H1 (cell line): ENCODE measurements at regions not wholly inside any gene's neighbourhood (a gene's known extent, or its start where the extent isn't known, plus 50 kb on each side); places are given as distances from the start of the nearest gene placed in this dataset.

ENCODE experiments used
- CTCF ChIA-PET: fragments of 300-600 bp; sonication (Branson Sonifier 250); formaldehyde crosslinking; loops from one replicate; lab custom pipeline; 2021; ENCODE audit not compliant: partially characterized antibody; lab: Charles Lee
- POLR2A ChIA-PET: fragments of 300-600 bp; sonication (Branson Sonifier 250); formaldehyde crosslinking; loops from one replicate; lab custom pipeline; 2021; ENCODE audit warnings: inconsistent platforms; ENCODE audit not compliant: partially characterized antibody; lab: Charles Lee
- DNase-seq, 2 experiments: peaks; one replicate each; pipeline versions ENCODE4 v3.0.0 to v3.0.0-alpha.2; 2010 to 2022; ENCODE audit warnings: low spot score in 2 of 2, low read depth in 1 of 2, mixed read lengths in 1 of 2
- FAIRE-seq: peaks from 2 replicates; lab custom pipeline; 2011; peaks lifted over from hg19 to GRCh38; lab: Jason Lieb, UNC
- H2AFZ ChIP-seq: 2 replicates; pipeline ENCODE4 v1.8.1; 2012; ENCODE audit warnings: low read length, inconsistent platforms
- H2AK5ac ChIP-seq: 2 replicates; pipeline ENCODE4 v1.6.1; 2013; ENCODE audit warnings: low read depth, low read length
- H2BK120ac ChIP-seq: replicated peaks from 2 replicates; pipeline ENCODE3; 2013; ENCODE audit warnings: low read depth, low read length, inconsistent platforms
- H2BK12ac ChIP-seq: 2 replicates; pipeline ENCODE4 v1.6.1; 2013; ENCODE audit warnings: low read depth, low read length
- H2BK15ac ChIP-seq: 2 replicates; pipeline ENCODE4 v1.6.1; 2013; ENCODE audit warnings: low read length
- H2BK20ac ChIP-seq: 2 replicates; pipeline ENCODE4 v1.6.1; 2013; ENCODE audit warnings: low read length
- H2BK5ac ChIP-seq: 2 replicates; pipeline ENCODE4 v1.6.1; 2013; ENCODE audit warnings: low read depth, low read length
- H3K14ac ChIP-seq: 2 replicates; pipeline ENCODE4 v1.6.1; 2013; ENCODE audit warnings: inconsistent platforms; ENCODE audit not compliant: insufficient read length
- H3K18ac ChIP-seq: 2 replicates; pipeline ENCODE4 v1.6.1; 2013; ENCODE audit warnings: low read length; ENCODE audit errors: extremely low read depth
- H3K23ac ChIP-seq: 2 replicates; pipeline ENCODE4 v1.6.1; 2013; ENCODE audit warnings: inconsistent platforms; ENCODE audit not compliant: insufficient read length
- H3K23me2 ChIP-seq: 2 replicates; pipeline ENCODE4 v1.6.1; 2013; ENCODE audit warnings: low read depth, low read length
- H3K27ac ChIP-seq: 2 replicates; pipeline ENCODE4 v1.6.1; 2011; ENCODE audit warnings: low read depth, low read length, inconsistent platforms
- H3K27me3 ChIP-seq, 4 experiments: replicated peaks in 1 of 4; 1 replicate in 1 of 4; 2 replicates in 3 of 4; pipeline versions ENCODE4 v1.6.1 to v1.8.1; 2011 to 2013; ENCODE audit warnings: low read length in 3 of 4, mild to moderate bottlenecking in 3 of 4, inconsistent platforms in 2 of 4, mixed read lengths in 2 of 4, moderate library complexity in 1 of 4; ENCODE audit not compliant: control insufficient read depth in 3 of 4, insufficient read depth in 3 of 4; ENCODE audit errors: extremely low read depth in 1 of 4
- H3K36me3 ChIP-seq, 4 experiments: 2 replicates each; pipeline versions ENCODE4 v1.6.1 to v1.8.1; 2011 to 2013; ENCODE audit warnings: mild to moderate bottlenecking in 4 of 4, low read length in 3 of 4, moderate library complexity in 2 of 4, control low read depth in 1 of 4, inconsistent platforms in 1 of 4; ENCODE audit not compliant: insufficient read depth in 4 of 4, control insufficient read depth in 2 of 4
- H3K4ac ChIP-seq: replicated peaks from 2 replicates; pipeline ENCODE3; 2013; ENCODE audit warnings: low read length, low read depth, mixed read lengths, inconsistent platforms; ENCODE audit not compliant: insufficient read length
- H3K4me1 ChIP-seq, 4 experiments: replicated peaks in 1 of 4; 1 replicate in 1 of 4; 2 replicates in 3 of 4; pipeline versions ENCODE4 v1.6.1 to v1.8.1; 2011 to 2013; ENCODE audit warnings: low read length in 3 of 4, inconsistent platforms in 2 of 4, mixed read lengths in 1 of 4; ENCODE audit not compliant: insufficient read depth in 4 of 4, control insufficient read depth in 3 of 4
- H3K4me2 ChIP-seq, 2 experiments: 2 replicates each; pipeline versions ENCODE4 v1.6.1 to v1.8.1; 2011 to 2013; ENCODE audit warnings: low read depth in 2 of 2, low read length in 2 of 2, control low read depth in 1 of 2, inconsistent platforms in 1 of 2, mild to moderate bottlenecking in 1 of 2; ENCODE audit not compliant: insufficient read depth in 1 of 2
- H3K4me3 ChIP-seq, 4 experiments: fragments of 200-600, 300-600 bp in 1 of 4; sonication (generic), shearing (Covaris generic), sonication (Bioruptor Twin) in 1 of 4; 2 replicates each; pipeline versions ENCODE4 v1.5.1 to v1.8.1; 2011 to 2016; ENCODE audit warnings: low read length in 4 of 4, low read depth in 3 of 4, control low read depth in 2 of 4, inconsistent platforms in 2 of 4, mild to moderate bottlenecking in 2 of 4, mixed read lengths in 1 of 4, moderate library complexity in 1 of 4; ENCODE audit not compliant: insufficient read depth in 2 of 4; ENCODE audit errors: extremely low read depth in 1 of 4
- H3K56ac ChIP-seq: replicated peaks from 2 replicates; pipeline ENCODE3; 2013; ENCODE audit warnings: low read depth, mild to moderate bottlenecking, mixed read lengths, low read length, inconsistent platforms; ENCODE audit not compliant: insufficient read length
- H3K79me1 ChIP-seq: 2 replicates; pipeline ENCODE4 v1.6.1; 2013; ENCODE audit warnings: low read depth, low read length, control low read depth
- H3K79me2 ChIP-seq, 2 experiments: 2 replicates each; pipeline versions ENCODE4 v1.6.1 to v1.8.1; 2012 to 2013; ENCODE audit warnings: low read length in 2 of 2, mild to moderate bottlenecking in 2 of 2, inconsistent platforms in 1 of 2; ENCODE audit not compliant: insufficient read depth in 2 of 2, control insufficient read depth in 1 of 2
- H3K9ac ChIP-seq, 4 experiments: replicated peaks in 1 of 4; 1 replicate in 1 of 4; 2 replicates in 3 of 4; pipeline versions ENCODE4 v1.6.1 to v1.8.1; 2011 to 2013; ENCODE audit warnings: low read depth in 3 of 4, low read length in 3 of 4, control low read depth in 2 of 4, mild to moderate bottlenecking in 2 of 4, moderate library complexity in 2 of 4, inconsistent platforms in 1 of 4; ENCODE audit errors: extremely low read depth in 1 of 4
- H3K9me3 ChIP-seq, 2 experiments: 2 replicates each; pipeline versions ENCODE4 v1.6.1 to v1.8.1; 2012 to 2013; ENCODE audit warnings: mild to moderate bottlenecking in 2 of 2, moderate library complexity in 2 of 2, control low read depth in 1 of 2, inconsistent platforms in 1 of 2, low read depth in 1 of 2, low read length in 1 of 2, mixed read lengths in 1 of 2; ENCODE audit not compliant: insufficient read depth in 2 of 2
- H4K20me1 ChIP-seq, 2 experiments: replicated peaks in 1 of 2; 2 replicates each; pipeline versions ENCODE3 to v1.8.1; 2011 to 2013; ENCODE audit warnings: inconsistent platforms in 2 of 2, low read length in 2 of 2, mild to moderate bottlenecking in 1 of 2; ENCODE audit not compliant: insufficient read depth in 2 of 2, control insufficient read depth in 1 of 2
- H4K5ac ChIP-seq: 2 replicates; pipeline ENCODE4 v1.6.1; 2013; ENCODE audit warnings: low read length, low read depth, mixed read lengths, inconsistent platforms; ENCODE audit not compliant: insufficient read length
- H4K8ac ChIP-seq: 2 replicates; pipeline ENCODE4 v1.8.0; 2013; ENCODE audit warnings: mild to moderate bottlenecking, moderate library complexity, low read length, inconsistent platforms; ENCODE audit not compliant: insufficient read depth; ENCODE audit errors: extremely low read depth
- H4K91ac ChIP-seq: replicated peaks from 2 replicates; pipeline ENCODE3; 2013; ENCODE audit warnings: low read length, mixed read lengths, inconsistent platforms; ENCODE audit not compliant: insufficient read length
- ASH2L ChIP-seq: fragments of 200-600, 300-600 bp; sonication (generic); IDR thresholded peaks from one replicate; pipeline ENCODE4 v1.7.1; 2017; ENCODE audit warnings: low read length
- FOSL1 ChIP-seq: IDR thresholded peaks from 2 replicates; pipeline ENCODE4 v1.6.1; 2011; ENCODE audit warnings: mild to moderate bottlenecking, low read depth, low read length, moderate library complexity; ENCODE audit not compliant: insufficient read depth
- HDAC6 ChIP-seq: IDR thresholded peaks from one replicate; pipeline ENCODE4 v1.7.1; 2012; ENCODE audit warnings: low read depth, mild to moderate bottlenecking, inconsistent platforms, low read length, moderate library complexity
- KDM1A ChIP-seq: fragments of 200-600, 300-600 bp; sonication (generic); IDR thresholded peaks from 2 replicates; pipeline ENCODE4 v1.7.1; 2016; ENCODE audit warnings: mild to moderate bottlenecking, low read length, borderline replicate concordance
- RXRA ChIP-seq: IDR thresholded peaks from 2 replicates; pipeline ENCODE4 v1.6.1; 2011; ENCODE audit warnings: low read depth, mild to moderate bottlenecking, low read length, moderate library complexity; ENCODE audit not compliant: insufficient read depth
- SP4 ChIP-seq: IDR thresholded peaks from 2 replicates; pipeline ENCODE4 v1.6.1; 2012; ENCODE audit warnings: low read length, inconsistent platforms
- WGBS, 2 experiments: shearing (Covaris generic) in 1 of 2; methylation state at CpG; one replicate each; pipeline versions ENCODE4 v1.1.6 to v1.1.7; 2013 to 2015; ENCODE audit warnings: low lambda C conversion rate in 2 of 2, mixed read lengths in 2 of 2, inconsistent platforms in 1 of 2, low coverage in 1 of 2, missing lambda C conversion rate in 1 of 2; ENCODE audit not compliant: insufficient replicate concordance in 2 of 2, insufficient coverage in 1 of 2, insufficient read length in 1 of 2; ENCODE audit errors: extremely low coverage in 1 of 2, missing lambda C conversion rate in 1 of 2; 5-methylcytosine and 5-hydroxymethylcytosine counted together

DNA sequence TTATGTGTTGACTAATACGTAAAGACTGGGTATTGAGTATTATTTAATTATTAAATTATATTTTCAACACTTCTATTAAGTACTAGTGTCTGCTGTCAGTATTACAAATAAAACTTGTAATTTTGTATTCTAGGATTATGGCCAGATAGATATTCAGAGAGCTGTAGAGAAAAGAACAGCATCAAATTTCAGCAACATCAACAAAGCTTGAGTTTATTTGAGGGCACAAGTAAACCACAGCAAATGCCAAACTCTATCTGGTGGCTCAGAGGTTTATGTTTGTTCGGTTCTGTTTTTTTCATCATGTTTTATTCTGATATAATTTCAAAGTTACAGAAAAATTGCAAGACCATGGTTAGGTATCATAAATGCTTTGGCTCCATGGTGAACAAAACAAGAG, 1530.5 kb downstream of the PCDH18 start:
- WGBS, 2 experiments, result 91% methylated on average over 2 of the region's 2 CpGs; no CpG with 5 or more reads in 1 of the 2 experiments
- Histone ChIP-seq H3K27ac (no peak overlapping the region), H2BK15ac (no peak overlapping the region), H3K36me3 (no peaks in the 10 kb centered on the region), H4K20me1 (no peaks in the 10 kb centered on the region), H2BK5ac (no peak overlapping the region), H3K27me3 (no peaks in the 10 kb centered on the region), H2BK12ac (no peak overlapping the region), H4K5ac (no peak overlapping the region), H3K4me3 (no peak overlapping the region), H3K14ac (no peak overlapping the region), H3K4me2 (no peak overlapping the region), H3K9me3 (no peaks in the 10 kb centered on the region), H2BK20ac (no peak overlapping the region), H2AK5ac (no peak overlapping the region), H3K56ac (no peak overlapping the region), H3K18ac (no peak overlapping the region), H3K79me1 (no peaks in the 10 kb centered on the region), H4K91ac (no peak overlapping the region), H3K79me2 (no peaks in the 10 kb centered on the region), H3K4me1 (no peaks in the 10 kb centered on the region), H3K9ac (no peak overlapping the region), H4K8ac (no peak overlapping the region), H3K23ac (no peak overlapping the region), H2AFZ (no peak overlapping the region), H3K23me2 (no peaks in the 10 kb centered on the region), H2BK120ac (no peak overlapping the region), H3K4ac (no peak overlapping the region)
- CTCF ChIA-PET, result no interaction called here
- no peak for DNase-seq
- POLR2A ChIA-PET, result no interaction called here
- FAIRE-seq, result no peak
- TF ChIP-seq SP4, result no peak
- TF ChIP-seq ASH2L, result no peak
- no peak for TF ChIP-seq FOSL1
- TF ChIP-seq HDAC6, result no peak
- no peak for TF ChIP-seq KDM1A
- no peak for TF ChIP-seq RXRA
